ENCODE measurements at regions not wholly inside any gene's neighbourhood (a gene's known extent, or its start where the extent isn't known, plus 50 kb on each side); places are given as distances from the start of the nearest gene placed in this dataset.

DNA sequence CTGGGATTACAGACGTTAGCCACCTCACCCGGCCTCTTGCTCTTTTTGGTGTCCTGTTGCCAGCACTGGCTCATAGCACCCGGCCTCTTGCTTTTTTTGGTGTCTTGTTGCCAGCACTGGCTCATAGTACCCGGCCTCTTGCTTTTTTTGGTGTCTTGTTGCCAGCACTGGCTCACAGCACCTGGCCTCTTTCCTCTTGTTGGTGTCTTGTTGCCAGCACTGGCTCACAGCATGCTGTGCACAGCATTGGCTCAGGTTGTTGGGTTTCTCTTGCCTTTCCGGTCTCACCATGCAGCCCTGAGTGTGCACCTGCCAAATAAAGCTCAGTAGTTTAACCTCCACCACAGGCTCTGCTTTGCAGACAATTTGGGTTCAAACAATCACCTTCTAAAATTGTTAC is 208.2 kb downstream of the THBS2 start:
- no peak for DNase-seq (ENCODE audit: low read depth, low spot score)
- TF ChIP-seq, protein P1, sequence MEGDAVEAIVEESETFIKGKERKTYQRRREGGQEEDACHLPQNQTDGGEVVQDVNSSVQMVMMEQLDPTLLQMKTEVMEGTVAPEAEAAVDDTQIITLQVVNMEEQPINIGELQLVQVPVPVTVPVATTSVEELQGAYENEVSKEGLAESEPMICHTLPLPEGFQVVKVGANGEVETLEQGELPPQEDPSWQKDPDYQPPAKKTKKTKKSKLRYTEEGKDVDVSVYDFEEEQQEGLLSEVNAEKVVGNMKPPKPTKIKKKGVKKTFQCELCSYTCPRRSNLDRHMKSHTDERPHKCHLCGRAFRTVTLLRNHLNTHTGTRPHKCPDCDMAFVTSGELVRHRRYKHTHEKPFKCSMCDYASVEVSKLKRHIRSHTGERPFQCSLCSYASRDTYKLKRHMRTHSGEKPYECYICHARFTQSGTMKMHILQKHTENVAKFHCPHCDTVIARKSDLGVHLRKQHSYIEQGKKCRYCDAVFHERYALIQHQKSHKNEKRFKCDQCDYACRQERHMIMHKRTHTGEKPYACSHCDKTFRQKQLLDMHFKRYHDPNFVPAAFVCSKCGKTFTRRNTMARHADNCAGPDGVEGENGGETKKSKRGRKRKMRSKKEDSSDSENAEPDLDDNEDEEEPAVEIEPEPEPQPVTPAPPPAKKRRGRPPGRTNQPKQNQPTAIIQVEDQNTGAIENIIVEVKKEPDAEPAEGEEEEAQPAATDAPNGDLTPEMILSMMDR (IDR thresholded peaks at IDR 0.05; ENCODE audit: insufficient read depth, low read length, missing control alignments): no peak
- ChIA-PET CTCF (no interaction called here), POLR2A (no interaction called here)
- H3K4me3 ChIP-seq (ENCODE audit: low read depth, low read length): no peak overlapping the region

DNA sequence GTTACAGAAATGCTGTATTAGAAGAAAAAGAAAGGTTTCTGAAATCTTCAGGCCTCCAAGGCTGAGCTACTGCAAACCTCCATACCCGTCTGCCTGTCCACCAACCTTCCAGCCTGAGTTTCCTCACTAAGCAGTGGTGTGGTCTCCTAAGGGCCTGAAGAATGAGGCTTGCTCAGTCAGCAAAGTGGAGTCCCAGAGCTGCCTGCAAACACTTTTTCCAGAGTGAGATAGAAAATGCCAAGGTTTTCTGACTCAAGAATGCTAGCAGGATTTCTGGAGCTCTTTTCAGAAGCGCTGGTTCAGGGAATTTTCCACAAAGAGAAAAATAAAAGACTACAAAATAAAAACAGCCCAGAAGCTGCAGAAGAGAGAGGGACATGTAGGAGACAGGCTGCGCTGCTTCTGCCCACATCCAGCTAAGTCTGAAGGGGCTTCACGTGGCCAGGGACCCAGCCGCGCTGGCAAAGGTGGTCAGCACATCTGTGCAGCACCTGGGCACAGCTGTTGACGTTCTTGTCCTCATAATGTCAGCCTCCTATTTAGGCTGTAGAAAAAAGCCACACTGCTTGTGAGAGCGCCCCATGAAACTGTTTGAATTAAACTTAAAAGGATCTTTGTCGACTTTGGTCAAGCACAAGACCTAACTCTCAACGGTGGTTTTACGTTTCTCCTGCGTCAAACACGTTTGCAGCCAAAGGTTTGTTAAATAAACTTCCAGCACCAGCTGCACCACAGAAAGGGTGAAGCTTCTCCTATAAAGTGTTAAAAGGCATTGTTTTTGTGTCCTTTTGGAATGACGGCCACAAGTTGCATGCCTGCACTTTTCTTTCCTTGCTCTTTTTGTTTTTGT is 209.0 kb downstream of the THBS2 start:
- no peak for DNase-seq (ENCODE audit: low read depth, low spot score)
- H3K4me3 ChIP-seq (ENCODE audit: low read depth, low read length): no peak overlapping the region
- TF ChIP-seq, protein P1 (IDR thresholded peaks at IDR 0.05; ENCODE audit: insufficient read depth, low read length, missing control alignments): no peak
- CTCF ChIA-PET: interaction anchor here (0.9 to 1.5 kb wide), 3 partner anchors 9 to 28 kb away, joined by 3 to 6 read pairs (median 3); no protein-coding TSS in a partner anchor
- POLR2A ChIA-PET: interaction anchor here (1.3 kb wide), 1 partner anchor 9 kb away, joined by 6 read pairs; no protein-coding TSS in a partner anchor

DNA sequence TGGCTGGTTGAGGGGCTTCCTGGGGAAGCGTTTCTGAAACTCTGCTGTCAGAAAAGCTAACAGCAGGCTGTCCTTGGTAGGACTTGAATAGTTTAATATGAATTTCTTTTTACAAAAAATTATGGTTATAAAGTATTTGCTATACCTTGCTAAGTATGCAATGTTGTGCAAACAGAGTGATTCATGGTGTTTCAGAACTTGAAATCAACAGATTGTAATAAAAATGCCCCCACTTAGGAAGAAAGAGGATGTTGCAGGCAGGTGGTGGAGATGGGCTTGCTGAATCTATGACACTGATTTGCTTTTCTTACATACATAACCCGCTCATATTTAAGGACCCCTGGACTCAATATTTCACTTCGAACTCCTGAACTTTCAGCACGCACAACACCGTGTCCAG is 211.6 kb downstream of the THBS2 start:
- H3K4me3 ChIP-seq (ENCODE audit: low read depth, low read length): no peak overlapping the region
- ChIA-PET CTCF (no interaction called here), POLR2A (no interaction called here)
- TF ChIP-seq, protein P1 (IDR thresholded peaks at IDR 0.05; ENCODE audit: insufficient read depth, low read length, missing control alignments): no peak
- no peak for DNase-seq (ENCODE audit: low read depth, low spot score)

DNA sequence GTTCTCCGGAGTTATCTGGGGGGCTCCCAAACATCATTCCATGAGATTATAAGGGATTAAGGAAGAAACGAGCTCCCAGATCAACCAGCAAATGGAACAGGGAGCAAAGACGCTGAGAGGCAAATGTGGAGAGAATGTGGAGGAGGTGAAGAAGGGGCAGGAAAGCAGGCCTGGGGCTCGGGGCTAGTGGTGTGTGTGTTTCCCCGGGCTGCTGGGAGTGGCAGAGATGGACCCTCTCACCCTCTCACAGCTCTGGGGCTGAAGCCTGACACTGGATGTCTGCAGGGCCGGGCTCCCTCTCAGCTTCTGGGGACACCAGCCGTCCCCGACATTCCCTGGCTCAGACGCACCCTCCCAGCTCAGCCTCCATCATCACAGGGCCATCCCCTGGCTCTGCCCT is 212.6 kb downstream of the THBS2 start:
- no peak for DNase-seq (ENCODE audit: low read depth, low spot score)
- POLR2A ChIA-PET: no interaction called here
- H3K4me3 ChIP-seq (ENCODE audit: low read depth, low read length): no peak overlapping the region
- TF ChIP-seq, protein P1 (IDR thresholded peaks at IDR 0.05; ENCODE audit: insufficient read depth, low read length, missing control alignments): no peak
- CTCF ChIA-PET: no interaction called here

DNA sequence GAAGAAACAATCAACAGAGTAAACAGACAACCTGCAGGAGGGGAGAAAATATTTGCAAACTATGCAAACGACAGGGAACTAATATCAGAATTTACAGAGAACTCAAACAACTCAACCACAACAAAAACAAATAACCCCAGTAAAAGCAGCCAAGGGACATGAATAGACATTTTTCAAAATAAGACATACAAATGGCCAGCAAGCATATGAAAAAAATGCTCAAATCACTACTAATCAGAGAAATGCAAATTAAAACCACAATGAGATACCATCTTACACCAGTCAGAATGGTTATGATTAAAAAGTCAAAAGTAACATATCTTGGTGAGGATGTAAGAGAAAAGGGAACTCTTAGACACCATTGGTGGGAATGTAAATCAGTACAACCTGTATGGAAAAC is 215.0 kb downstream of the THBS2 start:
- no peak for DNase-seq (ENCODE audit: low read depth, low spot score)
- ChIA-PET CTCF (no interaction called here), POLR2A (no interaction called here)
- no peak overlapping the region for H3K4me3 ChIP-seq (ENCODE audit: low read depth, low read length)
- TF ChIP-seq, protein P1 (IDR thresholded peaks at IDR 0.05; ENCODE audit: insufficient read depth, low read length, missing control alignments): no peak

DNA sequence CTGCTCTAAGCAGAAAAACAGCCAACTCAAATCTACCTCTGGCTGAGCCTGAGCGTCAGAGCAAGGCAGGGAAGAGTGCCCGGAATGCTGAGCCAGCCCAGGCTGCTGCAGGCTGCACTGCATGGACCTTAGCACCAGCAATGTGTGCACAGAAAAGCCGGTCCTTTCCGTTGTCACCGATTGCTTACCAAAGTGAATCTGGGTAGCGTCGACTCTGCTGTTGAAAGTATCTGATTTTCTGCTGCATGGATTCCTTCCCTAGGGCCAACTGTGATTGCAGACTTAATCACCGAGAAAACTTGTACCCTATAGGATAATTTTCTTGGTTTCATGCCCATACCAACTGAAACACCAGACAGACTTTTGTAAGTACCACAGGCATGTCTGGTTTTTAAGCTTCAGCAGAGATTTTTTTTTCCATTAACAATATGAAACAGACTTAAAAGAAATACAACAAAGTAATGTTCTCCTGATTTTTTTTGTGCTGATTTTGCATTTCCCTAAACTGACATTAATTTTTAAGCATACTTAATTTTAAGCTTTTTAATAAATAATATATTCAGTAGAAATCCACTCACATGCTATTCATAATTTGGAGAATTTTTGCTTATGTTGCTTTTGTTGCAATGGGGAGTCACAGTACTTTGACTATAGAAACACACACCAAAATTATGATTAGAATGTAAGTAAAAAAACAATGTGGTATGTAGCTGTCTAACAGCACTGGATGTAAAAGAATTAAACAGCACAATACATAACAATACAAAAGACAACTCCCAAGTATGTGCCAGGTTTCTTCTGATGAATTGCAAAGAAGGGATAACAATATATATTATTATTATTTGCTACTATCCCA is 218.0 kb downstream of the THBS2 start:
- ChIA-PET CTCF (interaction anchor here (1.5 kb wide), 1 partner anchor 9 kb away, joined by 6 read pairs; no protein-coding TSS in a partner anchor), POLR2A (interaction anchor here (0.6 to 2.2 kb wide), 5 partner anchors 8 to 155 kb away, joined by 3 to 12 read pairs (median 4); no protein-coding TSS in a partner anchor)
- TF ChIP-seq, protein P1 (IDR thresholded peaks at IDR 0.05; ENCODE audit: insufficient read depth, low read length, missing control alignments): no peak
- H3K4me3 ChIP-seq (ENCODE audit: low read depth, low read length): peak overlapping the region; percentile 41
- peak; percentile 84 for DNase-seq (ENCODE audit: low read depth, low spot score)

Data from AG04449 (cell line).